SK-N-SH (cell line): ENCODE measurements at regions not wholly inside any gene's neighbourhood (a gene's known extent, or its start where the extent isn't known, plus 50 kb on each side); places are given as distances from the start of the nearest gene placed in this dataset.

Source experiments
- ELF1 ChIP-seq: IDR thresholded peaks from 2 replicates; pipeline ENCODE4 v1.4.0; 2012
- FOXM1 ChIP-seq: IDR thresholded peaks from 2 replicates; pipeline ENCODE4 v1.4.0; 2012; ENCODE audit warnings: low read depth, mild to moderate bottlenecking
- MEF2A ChIP-seq: IDR thresholded peaks from 2 replicates; pipeline ENCODE4 v1.4.0; 2012; ENCODE audit warnings: low read depth, borderline replicate concordance
- TF ChIP-seq, protein P1 (sequence below): IDR thresholded peaks from 2 replicates; pipeline ENCODE4 v1.6.1; 2012; ENCODE audit warnings: mild to moderate bottlenecking, low read depth, low read length, moderate library complexity

DNA sequence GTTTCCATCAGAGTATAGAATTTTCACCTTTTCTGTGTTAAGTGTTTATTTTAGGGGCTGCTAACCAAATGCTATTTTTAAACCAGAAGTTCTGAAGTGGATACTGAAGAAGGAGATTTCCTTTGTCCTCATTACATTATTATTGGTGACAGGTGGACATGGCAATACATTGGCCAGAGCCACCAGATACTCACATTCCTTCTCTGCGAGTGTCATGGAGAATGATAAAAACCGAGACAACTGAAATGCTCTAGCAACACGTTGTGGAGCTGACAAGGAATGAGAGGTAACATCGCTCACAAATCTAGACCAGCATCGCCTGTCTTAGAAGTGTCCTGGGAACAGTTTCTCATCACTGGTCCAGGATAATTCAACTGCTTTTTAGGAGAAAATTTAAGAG, 241.2 kb downstream of the IRS1 start:
- TF ChIP-seq, protein P1, sequence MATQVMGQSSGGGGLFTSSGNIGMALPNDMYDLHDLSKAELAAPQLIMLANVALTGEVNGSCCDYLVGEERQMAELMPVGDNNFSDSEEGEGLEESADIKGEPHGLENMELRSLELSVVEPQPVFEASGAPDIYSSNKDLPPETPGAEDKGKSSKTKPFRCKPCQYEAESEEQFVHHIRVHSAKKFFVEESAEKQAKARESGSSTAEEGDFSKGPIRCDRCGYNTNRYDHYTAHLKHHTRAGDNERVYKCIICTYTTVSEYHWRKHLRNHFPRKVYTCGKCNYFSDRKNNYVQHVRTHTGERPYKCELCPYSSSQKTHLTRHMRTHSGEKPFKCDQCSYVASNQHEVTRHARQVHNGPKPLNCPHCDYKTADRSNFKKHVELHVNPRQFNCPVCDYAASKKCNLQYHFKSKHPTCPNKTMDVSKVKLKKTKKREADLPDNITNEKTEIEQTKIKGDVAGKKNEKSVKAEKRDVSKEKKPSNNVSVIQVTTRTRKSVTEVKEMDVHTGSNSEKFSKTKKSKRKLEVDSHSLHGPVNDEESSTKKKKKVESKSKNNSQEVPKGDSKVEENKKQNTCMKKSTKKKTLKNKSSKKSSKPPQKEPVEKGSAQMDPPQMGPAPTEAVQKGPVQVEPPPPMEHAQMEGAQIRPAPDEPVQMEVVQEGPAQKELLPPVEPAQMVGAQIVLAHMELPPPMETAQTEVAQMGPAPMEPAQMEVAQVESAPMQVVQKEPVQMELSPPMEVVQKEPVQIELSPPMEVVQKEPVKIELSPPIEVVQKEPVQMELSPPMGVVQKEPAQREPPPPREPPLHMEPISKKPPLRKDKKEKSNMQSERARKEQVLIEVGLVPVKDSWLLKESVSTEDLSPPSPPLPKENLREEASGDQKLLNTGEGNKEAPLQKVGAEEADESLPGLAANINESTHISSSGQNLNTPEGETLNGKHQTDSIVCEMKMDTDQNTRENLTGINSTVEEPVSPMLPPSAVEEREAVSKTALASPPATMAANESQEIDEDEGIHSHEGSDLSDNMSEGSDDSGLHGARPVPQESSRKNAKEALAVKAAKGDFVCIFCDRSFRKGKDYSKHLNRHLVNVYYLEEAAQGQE, result no peak
- TF ChIP-seq MEF2A (no peak), FOXM1 (no peak), ELF1 (no peak)
